BLaER1 treated with 17β-estradiol and CSF1 and Interleukin-3, amounts not matched to agents 10 nM and 100 nM (cell line): ENCODE measurements at regions not wholly inside any gene's neighbourhood (a gene's known extent, or its start where the extent isn't known, plus 50 kb on each side); places are given as distances from the start of the nearest gene placed in this dataset.
A peak's percentile ranks its signal among the peaks of the same experiment; 100 is the strongest.
"Not testable (repeated sequence)": the region's sequence is repeated elsewhere in the genome, so short reads cannot be mapped to it uniquely, and the experiment has no call there.

Source experiments
- H3K27ac ChIP-seq, 11 experiments: shearing (Covaris generic); formaldehyde crosslinking; 2 replicates each; pipeline ENCODE4 v1.8.1; 2022
- H3K27me3 ChIP-seq, 11 experiments: shearing (Covaris generic); formaldehyde crosslinking; 2 replicates each; pipeline ENCODE4 v1.8.1; 2022
- H3K36me3 ChIP-seq, 11 experiments: shearing (Covaris generic); formaldehyde crosslinking; 2 replicates each; pipeline ENCODE4 v1.8.1; 2022
- H3K4me1 ChIP-seq, 10 experiments: shearing (Covaris generic); formaldehyde crosslinking; 2 replicates each; pipeline ENCODE4 v1.8.1; 2022
- H3K4me2 ChIP-seq, 11 experiments: shearing (Covaris generic); formaldehyde crosslinking; 2 replicates each; pipeline ENCODE4 v1.8.1; 2022
- H3K4me3 ChIP-seq, 10 experiments: shearing (Covaris generic); formaldehyde crosslinking; 2 replicates each; pipeline ENCODE4 v1.8.1; 2022
- H3K9ac ChIP-seq, 11 experiments: shearing (Covaris generic); formaldehyde crosslinking; 2 replicates each; pipeline ENCODE4 v1.8.1; 2022
- H3K9me3 ChIP-seq, 11 experiments: shearing (Covaris generic); formaldehyde crosslinking; replicated peaks in 1 of 11; 2 replicates each; pipeline ENCODE4 v1.8.1; 2022
- H4K20me1 ChIP-seq, 11 experiments: shearing (Covaris generic); formaldehyde crosslinking; 2 replicates each; pipeline ENCODE4 v1.8.1; 2022
- Cebpa-rat ChIP-seq, 11 experiments: shearing (Covaris generic); IDR thresholded peaks; 2 replicates each; pipeline ENCODE4 v1.8.1; 2022

- H3K4me3 ChIP-seq: no peak overlapping the region
- H3K36me3 ChIP-seq: no peaks in the 10 kb centered on the region
- H3K27ac ChIP-seq: 0 out of 22 replicates have a peak overlapping the region, but pooled peaks of 1 of the 11 experiments have one; percentile 16
- no peaks in the 10 kb centered on the region for H3K27me3 ChIP-seq
- H3K9ac ChIP-seq: no peak overlapping the region
- peaks cover 5 to 39% (median 10%) of the 10 kb centered on the region in 10 experiments; a peak in 14 of 20 replicates for H3K4me1 ChIP-seq
- TF ChIP-seq Cebpa-rat (IDR thresholded peaks at IDR 0.05): no peak
- H3K4me2 ChIP-seq: peak overlapping the region in 9 of 11 experiments; percentile 4 to 67 (median 36); a peak in 14 of 22 replicates
- no peaks in the 10 kb centered on the region for H3K9me3 ChIP-seq
- no peaks in the 10 kb centered on the region for H4K20me1 ChIP-seq
Observed at GRCh38 chr4:127250577-127250976, 382.2 kb upstream of the INTU start.

DNA sequence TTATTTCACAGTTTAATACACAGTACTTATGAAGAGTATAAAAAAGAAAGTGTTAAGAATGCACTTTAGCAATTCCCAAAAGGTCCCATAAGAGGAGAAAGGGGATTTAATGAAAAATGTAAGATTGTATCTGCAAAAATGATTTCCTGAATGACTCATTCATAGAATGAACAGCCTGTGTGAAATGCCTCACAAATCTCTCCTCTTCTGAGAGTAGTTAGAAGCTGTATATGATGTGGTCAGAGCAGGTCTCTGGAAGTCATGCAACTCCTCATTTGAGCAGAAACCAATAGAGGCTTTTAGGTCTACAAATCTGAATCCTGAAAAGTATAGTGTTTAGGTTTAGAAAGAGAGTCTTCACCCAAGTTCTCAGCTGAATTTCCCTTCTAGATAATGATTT, 381.3 kb upstream of the INTU start:
- no peak overlapping the region for H3K27ac ChIP-seq
- H3K4me3 ChIP-seq: no peak overlapping the region
- H3K27me3 ChIP-seq: no peaks in the 10 kb centered on the region
- H4K20me1 ChIP-seq: no peaks in the 10 kb centered on the region
- H3K4me2 ChIP-seq: peak overlapping the region in 3 of 11 experiments; percentile 32 to 55 (median 54); a peak in 3 of 22 replicates
- H3K9me3 ChIP-seq: no peaks in the 10 kb centered on the region
- H3K9ac ChIP-seq: no peak overlapping the region
- no peaks in the 10 kb centered on the region for H3K36me3 ChIP-seq
- TF ChIP-seq Cebpa-rat (IDR thresholded peaks at IDR 0.05): no peak
- H3K4me1 ChIP-seq: peaks cover 5 to 39% (median 10%) of the 10 kb centered on the region in 10 experiments; a peak in 14 of 20 replicates

GRCh38 chr4:127256500-127256899, 376.3 kb upstream of the INTU start:
- Histone ChIP-seq H3K27me3 (no peaks in the 10 kb centered on the region), H3K9ac (no peak overlapping the region), H3K36me3 (no peaks in the 10 kb centered on the region), H4K20me1 (no peaks in the 10 kb centered on the region), H3K9me3 (no peaks in the 10 kb centered on the region), H3K27ac (no peak overlapping the region), H3K4me3 (no peak overlapping the region), H3K4me1 (peaks cover 0 to 2% (median 0%) of the 10 kb centered on the region in 10 experiments; a peak in 7 of 20 replicates), H3K4me2 (no peak overlapping the region)
- TF ChIP-seq Cebpa-rat (IDR thresholded peaks at IDR 0.05): peak in 3 of 11 experiments; percentile 26 to 62 (median 38); a peak in 2 of 22 replicates

DNA sequence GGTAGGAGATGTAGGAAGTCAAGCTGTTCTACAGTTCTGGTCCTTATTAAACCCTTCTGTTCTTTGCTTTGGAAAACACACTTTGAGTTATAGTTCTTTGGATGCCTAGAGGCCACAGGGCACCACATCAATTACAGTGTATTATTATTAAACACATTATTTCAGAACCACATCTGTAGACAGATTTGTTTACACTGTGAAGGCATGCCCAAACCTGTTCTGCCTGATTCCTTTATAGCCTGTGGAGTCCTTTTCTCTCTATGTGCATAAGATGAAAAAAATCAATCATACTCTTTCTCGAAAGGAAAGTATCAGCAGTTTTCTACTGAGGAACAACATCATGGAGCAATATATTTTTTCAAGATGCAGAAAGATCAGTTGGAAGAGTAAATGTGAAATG, 371.3 kb upstream of the INTU start:
- Histone ChIP-seq H3K4me2 (no peak overlapping the region), H4K20me1 (no peaks in the 10 kb centered on the region), H3K27me3 (no peaks in the 10 kb centered on the region), H3K36me3 (no peaks in the 10 kb centered on the region), H3K4me1 (no peaks in the 10 kb centered on the region), H3K9ac (no peak overlapping the region), H3K9me3 (no peaks in the 10 kb centered on the region), H3K4me3 (no peak overlapping the region), H3K27ac (no peak overlapping the region)
- no peak for TF ChIP-seq Cebpa-rat (IDR thresholded peaks at IDR 0.05)

DNA sequence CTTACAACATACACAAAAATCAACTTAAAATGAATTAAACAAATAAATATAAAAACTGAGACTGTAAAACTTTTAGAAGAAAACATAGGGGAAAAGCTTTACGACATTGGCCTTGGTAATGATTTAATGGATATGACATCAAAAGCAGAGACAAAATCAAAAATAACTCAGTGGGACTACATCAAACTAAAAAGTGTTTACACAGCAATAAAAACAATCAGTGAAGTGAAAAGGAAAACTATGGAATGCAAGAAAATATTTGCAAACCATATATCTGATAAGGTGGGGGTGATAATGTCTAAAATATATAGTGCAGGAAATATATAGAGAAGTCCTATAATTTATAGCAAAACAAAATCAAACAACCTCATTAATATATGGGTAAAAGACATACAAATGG, 364.4 kb upstream of the INTU start:
- Histone ChIP-seq H3K4me2 (no peak overlapping the region), H3K9ac (no peak overlapping the region), H3K4me1 (no peaks in the 10 kb centered on the region), H3K9me3 (peaks cover 22 to 37% (median 26%) of the 10 kb centered on the region in 11 experiments), H3K27me3 (no peaks in the 10 kb centered on the region), H4K20me1 (no peaks in the 10 kb centered on the region), H3K4me3 (no peak overlapping the region), H3K27ac (no peak overlapping the region), H3K36me3 (no peaks in the 10 kb centered on the region)
- TF ChIP-seq Cebpa-rat (IDR thresholded peaks at IDR 0.05): no peak

- H4K20me1 ChIP-seq, H3K27me3 ChIP-seq, H3K4me2 ChIP-seq, H3K36me3 ChIP-seq, H3K27ac ChIP-seq, H3K4me1 ChIP-seq, H3K9ac ChIP-seq, H3K4me3 ChIP-seq: not testable (repeated sequence)
- H3K9me3 ChIP-seq: peaks cover 37 to 49% (median 44%) of the 10 kb centered on the region in 11 experiments
Observed at GRCh38 chr4:127277023-127277422, 355.7 kb upstream of the INTU start.

DNA sequence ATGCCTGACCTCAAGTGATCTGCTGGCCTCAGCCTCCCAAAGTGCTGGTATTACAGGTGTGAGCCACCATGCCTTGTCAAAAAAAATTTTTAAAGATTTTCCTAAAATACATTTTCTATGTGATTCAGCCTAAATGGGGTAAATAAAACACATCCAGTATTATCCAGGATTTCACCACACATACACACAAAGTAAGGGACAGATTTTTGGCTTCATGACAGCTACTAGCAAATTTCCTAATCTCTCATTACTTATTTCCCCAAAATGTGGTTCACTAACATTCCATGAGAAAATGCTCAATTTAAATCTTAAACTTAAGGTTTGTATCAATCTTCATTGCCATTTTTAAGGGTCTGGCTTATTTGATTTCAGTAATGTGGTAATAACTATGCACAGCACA, 348.5 kb upstream of the INTU start:
- no peak overlapping the region for H3K4me3 ChIP-seq
- no peaks in the 10 kb centered on the region for H3K27me3 ChIP-seq
- H4K20me1 ChIP-seq: no peaks in the 10 kb centered on the region
- no peak overlapping the region for H3K9ac ChIP-seq
- H3K4me2 ChIP-seq: no peak overlapping the region
- H3K9me3 ChIP-seq: 0 out of 22 replicates have a peak, but pooled peaks cover 0 to 4% (median 0%) of the 10 kb centered on the region in 11 experiments
- H3K36me3 ChIP-seq: no peaks in the 10 kb centered on the region
- no peak for TF ChIP-seq Cebpa-rat (IDR thresholded peaks at IDR 0.05)
- H3K4me1 ChIP-seq: peaks cover 0 to 15% (median 8%) of the 10 kb centered on the region in 10 experiments; a peak in 10 of 20 replicates
- no peak overlapping the region for H3K27ac ChIP-seq

- Histone ChIP-seq H3K4me2 (no peak overlapping the region), H4K20me1 (no peaks in the 10 kb centered on the region), H3K36me3 (no peaks in the 10 kb centered on the region; a peak in 1 of 22 replicates), H3K27ac (no peak overlapping the region), H3K9ac (no peak overlapping the region), H3K4me1 (no peaks in the 10 kb centered on the region), H3K9me3 (peaks cover 21 to 39% (median 27%) of the 10 kb centered on the region in 11 experiments), H3K4me3 (no peak overlapping the region), H3K27me3 (no peaks in the 10 kb centered on the region)
- no peak for TF ChIP-seq Cebpa-rat (IDR thresholded peaks at IDR 0.05)
Observed at GRCh38 chr4:127291316-127291715, 341.4 kb upstream of the INTU start.

- peaks cover 28 to 48% (median 38%) of the 10 kb centered on the region in 11 experiments for H3K9me3 ChIP-seq
- no peak overlapping the region for H3K27ac ChIP-seq
- no peak overlapping the region for H3K9ac ChIP-seq
- no peaks in the 10 kb centered on the region for H4K20me1 ChIP-seq
- H3K36me3 ChIP-seq: no peaks in the 10 kb centered on the region; a peak in 1 of 22 replicates
- no peak overlapping the region for H3K4me3 ChIP-seq
- TF ChIP-seq Cebpa-rat (IDR thresholded peaks at IDR 0.05): no peak
- H3K4me1 ChIP-seq: peaks cover 0 to 5% (median 0%) of the 10 kb centered on the region in 10 experiments; a peak in 1 of 20 replicates
- H3K4me2 ChIP-seq: no peak overlapping the region
- H3K27me3 ChIP-seq: no peaks in the 10 kb centered on the region
Observed at GRCh38 chr4:127293496-127293895, 339.3 kb upstream of the INTU start.

DNA sequence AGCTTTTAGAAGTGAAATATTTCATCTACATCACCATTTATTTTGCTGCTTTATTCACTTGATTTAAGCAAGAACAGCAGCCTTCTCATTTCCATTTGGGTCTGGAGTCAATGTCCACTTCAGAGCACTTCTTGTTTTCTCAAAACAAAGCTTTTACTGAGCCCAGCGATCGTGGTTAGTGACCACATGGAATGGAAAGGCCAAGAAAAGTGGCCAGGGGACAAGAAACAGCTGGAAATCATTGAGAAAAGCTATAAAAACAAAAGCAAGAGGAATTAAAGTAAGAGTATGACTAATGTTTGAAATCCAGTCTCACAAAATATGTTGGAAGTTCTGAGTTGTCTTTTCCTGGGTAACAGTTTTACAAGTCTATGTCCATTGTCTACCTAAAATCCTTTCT, 328.4 kb upstream of the INTU start:
- H3K27me3 ChIP-seq: no peaks in the 10 kb centered on the region
- H3K9ac ChIP-seq: no peak overlapping the region
- no peak overlapping the region for H3K27ac ChIP-seq
- no peaks in the 10 kb centered on the region for H3K36me3 ChIP-seq
- no peak overlapping the region for H3K4me2 ChIP-seq
- TF ChIP-seq Cebpa-rat (IDR thresholded peaks at IDR 0.05): no peak
- H3K9me3 ChIP-seq: peaks cover 0 to 11% (median 4%) of the 10 kb centered on the region in 11 experiments; a peak in 9 of 22 replicates
- no peak overlapping the region for H3K4me3 ChIP-seq
- no peaks in the 10 kb centered on the region for H3K4me1 ChIP-seq
- H4K20me1 ChIP-seq: no peaks in the 10 kb centered on the region
